Breast epithelium (tissue), 4 donors: ENCODE measurements at regions not wholly inside any gene's neighbourhood (a gene's known extent, or its start where the extent isn't known, plus 50 kb on each side); places are given as distances from the start of the nearest gene placed in this dataset.

Experiments
- DNase-seq, 2 donors: peaks; one replicate each; pipeline ENCODE4 v3.0.0-alpha.2; 2019; ENCODE audit warnings: low spot score in 2 of 2
- H3K27ac ChIP-seq, 2 donors: fragments of 200-600 bp; sonication (generic) in 1 of 2; one replicate each; pipeline ENCODE4 v1.5.1; 2016 to 2019; ENCODE audit warnings: mild to moderate bottlenecking in 1 of 2
- H3K27me3 ChIP-seq, 2 donors: fragments of 200-600 bp; sonication (generic) in 1 of 2; one replicate each; pipeline versions ENCODE4 v1.5.1 to v1.6.0; 2017 to 2019; ENCODE audit warnings: control low read depth in 1 of 2, mild to moderate bottlenecking in 1 of 2
- H3K36me3 ChIP-seq: fragments of 200-600 bp; one replicate; pipeline ENCODE4 v1.5.1; 2019
- H3K4me1 ChIP-seq, 2 donors: fragments of 200-600 bp; sonication (generic); one replicate each; pipeline ENCODE4 v1.5.1; 2016 to 2019; ENCODE audit warnings: control low read depth in 1 of 2
- H3K4me3 ChIP-seq, 3 donors: fragments of 200-600 bp; sonication (generic); 1 replicate in 2 of 3; 2 replicates in 1 of 3; pipeline ENCODE4 v1.5.1; 2016 to 2019; ENCODE audit warnings: mild to moderate bottlenecking in 3 of 3, moderate library complexity in 2 of 3
- H3K9me3 ChIP-seq, 2 donors: fragments of 200-600 bp; sonication (generic) in 1 of 2; one replicate each; pipeline ENCODE4 v1.5.1; 2016 to 2019; ENCODE audit warnings: control low read depth in 1 of 2
- POLR2A ChIP-seq: fragments of 450-650 bp; IDR thresholded peaks from one replicate; pipeline ENCODE4 v1.6.1; 2016; ENCODE audit warnings: antibody characterized with exemption, mild to moderate bottlenecking, moderate library complexity
- POLR2AphosphoS5 ChIP-seq, 3 donors: sonication (generic); formaldehyde crosslinking; IDR thresholded peaks; one replicate each; pipeline ENCODE4 v1.6.1; 2017; ENCODE audit warnings: antibody characterized with exemption in 3 of 3
- intact Hi-C: fragments of 100-400 bp; cut with DNase I; formaldehyde crosslinking; loops from one replicate; pipeline ENCODE4 v1.15.1; 2023; ENCODE audit warnings: low total_unique reads
- TF ChIP-seq, protein P1 (sequence below), 3 donors: fragments of 450-650 bp; IDR thresholded peaks; one replicate each; pipeline ENCODE4 v1.5.1; 2016 to 2017; ENCODE audit warnings: antibody characterized with exemption in 3 of 3, mild to moderate bottlenecking in 3 of 3, moderate library complexity in 3 of 3

DNA sequence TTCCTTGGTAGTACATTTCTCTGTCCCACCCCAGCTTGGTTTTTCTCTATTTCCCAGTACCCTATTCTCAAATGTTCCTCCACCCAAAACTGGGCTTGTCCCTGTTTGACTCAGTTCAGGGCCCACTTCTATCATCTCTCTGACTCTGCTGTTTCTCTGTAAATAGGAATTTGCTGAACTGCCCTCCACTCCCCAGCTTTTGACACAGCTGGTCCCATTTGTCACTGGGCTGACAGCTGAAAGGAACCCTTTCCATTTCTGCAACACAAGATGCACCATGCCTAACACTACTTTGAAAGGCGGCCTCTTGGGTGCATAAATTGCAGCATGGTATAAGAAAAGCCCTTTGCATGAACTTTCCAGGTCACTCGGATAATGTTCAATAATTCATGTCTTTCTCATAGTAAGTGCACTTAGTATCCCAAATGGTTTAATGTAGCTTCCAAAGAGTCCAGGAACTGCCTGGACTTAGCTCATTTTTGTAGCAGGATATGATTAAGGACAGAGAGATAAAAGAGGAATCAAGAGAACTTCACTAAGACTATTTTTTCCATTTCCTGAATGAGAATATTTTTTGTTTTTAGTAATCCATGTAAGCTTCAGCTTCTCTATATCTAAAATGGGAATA is 256.7 kb downstream of the CDH11 start:
- Histone ChIP-seq H3K27me3 (no peaks in the 10 kb centered on the region), H3K27ac (no peak overlapping the region), H3K9me3 (no peaks in the 10 kb centered on the region), H3K4me3 (no peak overlapping the region), H3K4me1 (no peaks in the 10 kb centered on the region), H3K36me3 (no peaks in the 10 kb centered on the region)
- intact Hi-C loops: no loop called here
- no peak for TF ChIP-seq POLR2AphosphoS5 (IDR thresholded peaks at IDR 0.05)
- TF ChIP-seq POLR2A: no peak
- TF ChIP-seq, protein P1, sequence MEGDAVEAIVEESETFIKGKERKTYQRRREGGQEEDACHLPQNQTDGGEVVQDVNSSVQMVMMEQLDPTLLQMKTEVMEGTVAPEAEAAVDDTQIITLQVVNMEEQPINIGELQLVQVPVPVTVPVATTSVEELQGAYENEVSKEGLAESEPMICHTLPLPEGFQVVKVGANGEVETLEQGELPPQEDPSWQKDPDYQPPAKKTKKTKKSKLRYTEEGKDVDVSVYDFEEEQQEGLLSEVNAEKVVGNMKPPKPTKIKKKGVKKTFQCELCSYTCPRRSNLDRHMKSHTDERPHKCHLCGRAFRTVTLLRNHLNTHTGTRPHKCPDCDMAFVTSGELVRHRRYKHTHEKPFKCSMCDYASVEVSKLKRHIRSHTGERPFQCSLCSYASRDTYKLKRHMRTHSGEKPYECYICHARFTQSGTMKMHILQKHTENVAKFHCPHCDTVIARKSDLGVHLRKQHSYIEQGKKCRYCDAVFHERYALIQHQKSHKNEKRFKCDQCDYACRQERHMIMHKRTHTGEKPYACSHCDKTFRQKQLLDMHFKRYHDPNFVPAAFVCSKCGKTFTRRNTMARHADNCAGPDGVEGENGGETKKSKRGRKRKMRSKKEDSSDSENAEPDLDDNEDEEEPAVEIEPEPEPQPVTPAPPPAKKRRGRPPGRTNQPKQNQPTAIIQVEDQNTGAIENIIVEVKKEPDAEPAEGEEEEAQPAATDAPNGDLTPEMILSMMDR (IDR thresholded peaks at IDR 0.05): no peak
- DNase-seq: no peak

DNA sequence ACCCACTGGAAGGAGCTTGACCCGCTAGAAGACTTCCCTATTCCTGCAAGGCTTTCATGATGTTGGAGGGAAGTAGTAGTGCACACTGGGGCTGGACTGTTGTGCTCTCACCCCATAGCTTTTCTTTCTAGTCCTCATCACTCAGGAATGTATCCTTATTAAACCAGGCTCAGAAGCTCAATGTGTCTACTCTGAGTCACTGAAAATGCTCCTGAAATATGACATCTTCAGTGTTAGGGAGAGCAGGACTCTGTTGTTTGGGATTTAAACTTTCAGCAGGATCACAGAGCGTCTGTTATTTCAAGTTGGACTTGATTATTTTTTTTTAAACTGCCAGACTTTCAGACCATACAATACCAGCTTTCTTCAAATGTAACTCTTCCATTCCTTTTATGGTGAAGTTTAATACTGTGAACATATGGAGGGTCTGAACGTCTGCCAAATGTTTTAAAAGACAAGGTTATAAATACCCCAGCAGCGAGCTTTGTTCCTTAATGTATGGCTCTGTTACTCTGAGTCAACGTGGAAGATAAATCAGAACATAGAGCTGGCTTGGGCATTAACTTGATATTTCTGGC is 257.5 kb downstream of the CDH11 start:
- H3K36me3 ChIP-seq: no peaks in the 10 kb centered on the region
- H3K4me1 ChIP-seq: no peaks in the 10 kb centered on the region
- no peaks in the 10 kb centered on the region for H3K27me3 ChIP-seq
- no peak for DNase-seq
- H3K9me3 ChIP-seq: no peaks in the 10 kb centered on the region
- no peak overlapping the region for H3K4me3 ChIP-seq
- TF ChIP-seq, protein P1 (IDR thresholded peaks at IDR 0.05): no peak
- TF ChIP-seq POLR2AphosphoS5 (IDR thresholded peaks at IDR 0.05): no peak
- no peak for TF ChIP-seq POLR2A
- intact Hi-C loops: no loop called here
- H3K27ac ChIP-seq: no peak overlapping the region

DNA sequence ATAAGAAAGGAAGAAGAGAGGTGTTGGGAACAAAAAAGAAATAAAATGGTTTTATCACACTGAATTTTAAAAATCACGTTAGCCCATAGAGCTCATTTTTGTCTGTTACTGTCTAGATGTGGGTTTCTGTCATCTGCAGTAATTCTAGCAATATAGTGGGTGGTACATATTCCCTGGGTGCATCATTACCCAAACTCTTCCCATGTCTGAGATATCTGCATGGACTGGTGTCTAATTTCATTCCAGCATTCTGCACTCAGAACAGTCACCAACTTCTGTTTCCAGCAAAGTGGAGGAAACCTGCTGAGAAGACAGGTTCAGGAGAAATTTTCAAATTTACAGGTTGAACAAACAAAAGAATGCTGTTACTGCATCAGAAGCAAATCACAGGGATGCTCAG is 263.8 kb downstream of the CDH11 start:
- intact Hi-C loops: no loop called here
- TF ChIP-seq POLR2A (no peak), POLR2AphosphoS5 (IDR thresholded peaks at IDR 0.05) (no peak)
- TF ChIP-seq, protein P1 (IDR thresholded peaks at IDR 0.05): no peak
- no peak overlapping the region for H3K27ac ChIP-seq
- H3K9me3 ChIP-seq: no peaks in the 10 kb centered on the region
- H3K4me3 ChIP-seq: no peak overlapping the region
- H3K4me1 ChIP-seq: no peaks in the 10 kb centered on the region
- DNase-seq: no peak
- no peaks in the 10 kb centered on the region for H3K36me3 ChIP-seq
- no peaks in the 10 kb centered on the region for H3K27me3 ChIP-seq

DNA sequence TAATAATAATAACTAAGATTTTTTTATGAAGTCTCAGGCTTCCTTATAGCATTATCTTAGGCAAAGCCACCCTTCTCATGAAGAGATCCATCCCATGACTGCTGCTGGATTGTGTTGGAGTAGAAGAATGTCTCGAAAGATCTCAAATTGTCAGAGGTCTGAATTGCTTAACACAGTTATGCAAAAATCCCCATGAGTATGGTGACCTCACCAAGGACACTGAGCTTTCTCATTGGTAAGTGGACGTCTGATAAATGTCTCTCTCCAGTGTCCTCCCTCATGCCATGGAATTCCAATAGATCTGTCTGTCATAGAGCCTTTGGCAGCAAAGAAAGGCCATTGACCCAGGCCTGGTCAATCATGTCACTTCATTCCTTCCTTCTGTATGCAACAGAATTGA is 264.5 kb downstream of the CDH11 start:
- H3K36me3 ChIP-seq: no peaks in the 10 kb centered on the region
- H3K27me3 ChIP-seq: no peaks in the 10 kb centered on the region
- intact Hi-C loops: no loop called here
- TF ChIP-seq POLR2AphosphoS5 (IDR thresholded peaks at IDR 0.05): no peak
- TF ChIP-seq, protein P1 (IDR thresholded peaks at IDR 0.05): no peak
- no peak for TF ChIP-seq POLR2A
- DNase-seq: no peak
- no peak overlapping the region for H3K4me3 ChIP-seq
- no peak overlapping the region for H3K27ac ChIP-seq
- H3K9me3 ChIP-seq: no peaks in the 10 kb centered on the region
- no peaks in the 10 kb centered on the region for H3K4me1 ChIP-seq

DNA sequence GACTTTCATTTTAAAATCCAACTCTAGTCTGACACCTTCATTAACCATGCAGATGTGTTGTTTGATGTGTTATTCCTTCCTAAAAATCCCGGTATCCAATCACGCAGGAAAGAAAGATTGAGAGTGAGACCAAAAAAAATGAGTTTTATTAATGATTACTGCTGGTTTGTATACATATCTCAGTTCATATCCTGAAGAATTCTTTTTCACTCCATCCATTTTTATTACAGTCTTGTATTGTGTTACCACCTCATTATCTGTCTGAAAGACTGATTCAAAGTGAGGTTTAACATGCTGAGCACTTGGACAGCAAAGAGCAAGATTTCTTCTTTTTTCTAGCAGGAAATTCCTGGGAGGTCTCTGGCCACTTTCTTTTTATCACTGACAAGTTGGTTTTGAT is 268.3 kb downstream of the CDH11 start:
- no peak for DNase-seq
- TF ChIP-seq, protein P1 (IDR thresholded peaks at IDR 0.05): no peak
- no peak for TF ChIP-seq POLR2AphosphoS5 (IDR thresholded peaks at IDR 0.05)
- no peak for TF ChIP-seq POLR2A
- H3K36me3 ChIP-seq: no peaks in the 10 kb centered on the region
- intact Hi-C loops: no loop called here
- no peaks in the 10 kb centered on the region for H3K9me3 ChIP-seq
- H3K27ac ChIP-seq: no peak overlapping the region
- no peak overlapping the region for H3K4me3 ChIP-seq
- H3K4me1 ChIP-seq: no peaks in the 10 kb centered on the region
- no peaks in the 10 kb centered on the region for H3K27me3 ChIP-seq
